Activated naive CD4-positive, alpha-beta T cell treated with anti-CD3 and anti-CD28 coated beads for 36 hours (primary cell): ENCODE measurements at regions not wholly inside any gene's neighbourhood (a gene's known extent, or its start where the extent isn't known, plus 50 kb on each side); places are given as distances from the start of the nearest gene placed in this dataset.
A peak's percentile ranks its signal among the peaks of the same experiment; 100 is the strongest.

ENCODE experiments used
- CTCF ChIA-PET: fragments of 350-600 bp; sonication (Branson Sonifier 250); formaldehyde crosslinking; loops from one replicate; lab custom pipeline; 2021; ENCODE audit warnings: antibody characterized with exemption; lab: Charles Lee
- DNase-seq: peaks from one replicate; pipeline ENCODE4 v3.0.0-alpha.2; 2020
- H3K27ac Mint-ChIP-seq: one replicate; pipeline ENCODE4 v1.8.0; 2021; ENCODE audit warnings: mild to moderate bottlenecking, mixed read lengths
- H3K27me3 Mint-ChIP-seq: one replicate; pipeline ENCODE4 v1.8.0; 2021; ENCODE audit warnings: low read depth, mixed read lengths
- H3K36me3 Mint-ChIP-seq: one replicate; pipeline ENCODE4 v1.8.0; 2021; ENCODE audit warnings: low read depth, mixed read lengths
- H3K4me1 Mint-ChIP-seq: one replicate; pipeline ENCODE4 v1.8.0; 2021; ENCODE audit warnings: low read depth, mixed read lengths
- H3K4me3 Mint-ChIP-seq: one replicate; pipeline ENCODE4 v1.8.0; 2021; ENCODE audit warnings: mild to moderate bottlenecking, moderate library complexity, mixed read lengths
- H3K9me3 Mint-ChIP-seq: one replicate; pipeline ENCODE4 v1.8.0; 2021; ENCODE audit warnings: mixed read lengths
- intact Hi-C: fragments of 100-400 bp; cut with micrococcal nuclease; formaldehyde crosslinking; loops from one replicate; pipeline ENCODE4 v1.15.1; 2023

DNA sequence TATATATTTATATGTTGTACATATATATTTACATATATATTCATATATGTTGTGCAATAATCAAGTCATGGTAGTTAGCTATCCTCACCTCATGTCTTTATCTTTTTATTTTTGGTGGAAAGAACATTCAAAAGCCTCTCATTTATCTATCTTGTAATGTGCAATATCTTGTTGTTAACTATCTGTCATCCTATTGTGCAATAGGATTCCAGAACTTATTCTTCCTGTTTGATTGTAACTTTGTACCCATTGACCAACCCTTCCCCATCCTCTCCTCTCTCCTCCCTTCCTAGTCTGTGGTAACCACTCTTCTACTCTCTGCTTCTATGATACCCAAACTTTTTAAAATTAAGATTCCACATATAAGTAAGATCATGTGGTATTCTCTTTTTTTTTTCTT is 115.6 kb upstream of the PDGFD start:
- H3K4me3 Mint-ChIP-seq: no peak overlapping the region
- CTCF ChIA-PET: no interaction called here
- intact Hi-C loops: no loop called here

DNA sequence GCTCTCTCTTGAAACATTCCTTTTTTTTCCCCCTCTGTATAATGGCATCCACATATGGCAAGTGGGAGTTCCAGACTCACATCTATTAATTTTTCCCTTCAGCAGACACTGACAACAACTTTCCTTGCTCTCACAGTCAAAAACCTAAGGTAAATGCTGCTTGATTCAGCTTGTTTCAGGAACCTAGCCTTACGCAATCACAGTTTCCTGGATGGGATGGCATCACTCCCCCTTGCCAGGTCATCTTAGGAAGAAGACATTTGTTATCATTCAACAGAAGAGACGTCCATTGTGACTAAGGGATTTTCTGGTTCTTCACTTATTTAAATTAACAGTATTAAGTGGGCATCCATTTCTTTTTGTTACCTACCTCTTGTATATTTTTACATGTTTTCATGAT is 112.0 kb upstream of the PDGFD start:
- H3K4me1 Mint-ChIP-seq: no peaks in the 10 kb centered on the region
- CTCF ChIA-PET: no interaction called here
- H3K27ac Mint-ChIP-seq: no peak overlapping the region
- intact Hi-C loops: no loop called here
- H3K4me3 Mint-ChIP-seq: no peak overlapping the region
- DNase-seq: no peak
- no peaks in the 10 kb centered on the region for H3K9me3 Mint-ChIP-seq
- H3K27me3 Mint-ChIP-seq: no peaks in the 10 kb centered on the region
- no peaks in the 10 kb centered on the region for H3K36me3 Mint-ChIP-seq

More for the DNA sequence above, 115.6 kb upstream of the PDGFD start:
- H3K27ac Mint-ChIP-seq: no peak overlapping the region
- H3K27me3 Mint-ChIP-seq: no peaks in the 10 kb centered on the region
- H3K4me1 Mint-ChIP-seq: no peaks in the 10 kb centered on the region
- no peaks in the 10 kb centered on the region for H3K36me3 Mint-ChIP-seq
- H3K9me3 Mint-ChIP-seq: no peaks in the 10 kb centered on the region
- no peak for DNase-seq

DNA sequence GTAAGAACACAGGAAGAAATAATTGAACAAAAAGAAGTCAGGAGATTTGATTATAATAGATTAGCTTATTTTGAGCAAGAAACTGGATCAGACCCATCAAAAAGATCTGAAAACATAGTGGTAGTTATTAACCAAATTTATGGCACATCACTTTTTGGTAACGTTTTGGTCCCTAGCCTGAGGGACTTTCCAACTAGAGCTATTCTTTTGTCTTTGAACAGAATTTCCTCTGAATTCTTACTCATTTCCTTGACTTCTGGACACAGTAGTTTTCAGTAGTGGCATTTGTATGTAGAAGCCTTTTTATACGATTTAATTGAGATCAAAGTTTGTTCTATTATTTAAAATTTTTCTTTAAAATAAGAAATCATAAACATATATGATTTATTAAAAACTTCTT is 96.5 kb upstream of the PDGFD start:
- H3K27ac Mint-ChIP-seq: no peak overlapping the region

DNA sequence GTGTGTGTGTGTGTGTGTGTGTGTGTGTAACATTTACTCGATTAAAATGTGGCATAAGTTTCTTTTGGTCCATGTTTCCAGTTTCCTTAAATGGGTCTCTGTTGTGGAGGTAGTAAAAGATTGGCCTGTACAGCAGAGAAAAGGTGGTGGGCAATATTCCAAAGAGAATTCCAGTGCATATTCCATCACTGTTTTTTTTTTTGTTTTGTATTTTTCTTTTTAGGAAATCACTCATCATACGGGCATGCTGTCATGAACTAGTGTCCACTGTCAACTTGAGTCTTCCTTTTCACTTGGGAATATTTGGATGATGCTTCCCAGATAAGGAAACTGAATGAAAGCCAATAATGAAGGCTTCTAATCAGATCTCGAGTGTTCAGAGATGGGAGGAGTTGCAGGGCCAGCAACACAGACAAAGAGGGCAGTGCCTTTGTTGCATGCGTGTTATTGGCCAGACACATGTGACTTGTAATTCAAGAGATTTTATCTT is 95.2 kb upstream of the PDGFD start:
- CTCF ChIA-PET: no interaction called here
- DNase-seq: no peak
- Mint-ChIP-seq H3K27me3 (no peaks in the 10 kb centered on the region), H3K4me3 (no peak overlapping the region), H3K36me3 (no peaks in the 10 kb centered on the region), H3K27ac (no peak overlapping the region), H3K4me1 (no peaks in the 10 kb centered on the region), H3K9me3 (no peaks in the 10 kb centered on the region)
- intact Hi-C loops: loop anchor here (10.0 kb wide), 1 partner anchor 746 kb away; no protein-coding TSS in a partner anchor

More for the DNA sequence above, 96.5 kb upstream of the PDGFD start:
- DNase-seq: no peak
- Mint-ChIP-seq H3K4me1 (no peaks in the 10 kb centered on the region), H3K4me3 (no peak overlapping the region), H3K36me3 (no peaks in the 10 kb centered on the region), H3K27me3 (no peaks in the 10 kb centered on the region), H3K9me3 (peaks cover 2% of the 10 kb centered on the region)
- intact Hi-C loops: no loop called here
- CTCF ChIA-PET: no interaction called here

DNA sequence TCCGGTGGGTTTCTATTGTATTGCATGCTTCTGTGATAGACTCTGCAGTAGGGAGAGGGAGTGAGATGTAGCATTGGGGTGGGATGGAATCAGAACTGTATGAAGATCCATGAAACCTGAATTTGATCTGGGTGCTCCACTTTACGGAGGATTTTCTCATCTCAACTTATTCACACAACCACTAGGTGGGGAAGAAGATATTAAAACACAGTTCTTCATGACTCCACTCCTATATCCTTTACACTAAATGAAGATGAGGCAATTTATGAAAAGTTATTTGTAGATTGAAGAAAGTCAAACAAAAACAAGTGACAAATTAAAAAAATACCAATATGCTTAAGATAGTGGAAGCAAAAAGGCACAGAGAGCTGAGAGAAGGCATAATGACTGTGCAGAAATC is 92.6 kb upstream of the PDGFD start:
- peaks cover 1% of the 10 kb centered on the region for H3K36me3 Mint-ChIP-seq
- H3K27me3 Mint-ChIP-seq: no peaks in the 10 kb centered on the region
- DNase-seq: no peak
- H3K4me1 Mint-ChIP-seq: no peaks in the 10 kb centered on the region
- intact Hi-C loops: loop anchor here (10.0 kb wide), 1 partner anchor 748 kb away; no protein-coding TSS in a partner anchor
- CTCF ChIA-PET: no interaction called here
- no peaks in the 10 kb centered on the region for H3K9me3 Mint-ChIP-seq
- no peak overlapping the region for H3K4me3 Mint-ChIP-seq
- no peak overlapping the region for H3K27ac Mint-ChIP-seq

DNA sequence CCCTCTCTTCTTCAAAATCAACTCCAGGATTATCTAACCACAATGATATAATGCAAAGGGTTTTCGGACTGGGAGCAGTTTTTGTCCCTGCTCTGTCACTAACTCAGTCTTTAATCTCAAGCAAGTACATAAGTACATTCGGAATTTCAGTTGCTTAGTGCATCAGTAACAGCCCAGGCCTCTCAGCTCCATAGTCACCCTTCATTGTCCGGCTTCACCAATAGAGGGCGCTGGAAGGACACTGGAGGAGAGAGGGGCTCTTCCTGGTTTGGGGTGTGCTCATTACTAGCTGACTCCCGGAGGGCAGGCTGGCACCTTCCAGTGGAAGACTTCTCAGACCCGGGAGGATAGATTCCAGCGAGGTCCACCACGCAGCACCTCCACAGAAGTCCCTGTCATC is 90.4 kb upstream of the PDGFD start:
- peaks cover 1% of the 10 kb centered on the region for H3K9me3 Mint-ChIP-seq
- no peaks in the 10 kb centered on the region for H3K27me3 Mint-ChIP-seq
- no peak overlapping the region for H3K27ac Mint-ChIP-seq
- H3K36me3 Mint-ChIP-seq: peaks cover 1% of the 10 kb centered on the region
- peak; percentile 27 for DNase-seq
- H3K4me3 Mint-ChIP-seq: no peak overlapping the region
- H3K4me1 Mint-ChIP-seq: no peaks in the 10 kb centered on the region
- CTCF ChIA-PET: interaction anchor here (0.7 kb wide), 1 partner anchor 956 kb away, joined by 3 read pairs; no protein-coding TSS in a partner anchor
- intact Hi-C loops: loop anchor here (2.0 to 10.0 kb wide), 2 partner anchors 750 to 1606 kb away; no protein-coding TSS in a partner anchor

DNA sequence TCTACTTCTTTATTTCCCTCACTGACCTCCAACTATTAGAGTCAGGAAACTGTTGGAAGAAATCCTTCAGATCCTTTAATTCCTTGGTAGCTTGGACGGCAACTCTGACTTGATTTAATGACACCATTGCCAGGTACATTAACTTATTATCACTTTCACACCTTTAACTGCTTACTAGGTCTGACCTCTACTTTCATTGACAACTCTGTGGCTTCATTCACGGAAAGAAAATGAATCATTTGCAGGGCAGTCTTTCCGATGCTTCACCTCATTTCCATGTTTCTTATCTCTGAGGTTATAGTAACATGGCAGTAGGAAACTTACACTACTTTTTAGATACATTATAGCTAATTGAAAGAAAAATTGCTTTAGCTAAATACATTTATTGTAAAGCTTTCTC is 82.6 kb upstream of the PDGFD start:
- no peaks in the 10 kb centered on the region for H3K36me3 Mint-ChIP-seq
- H3K9me3 Mint-ChIP-seq: peaks cover 1% of the 10 kb centered on the region
- H3K4me3 Mint-ChIP-seq: no peak overlapping the region
- H3K27me3 Mint-ChIP-seq: no peaks in the 10 kb centered on the region
- H3K27ac Mint-ChIP-seq: no peak overlapping the region
- CTCF ChIA-PET: no interaction called here
- H3K4me1 Mint-ChIP-seq: no peaks in the 10 kb centered on the region
- DNase-seq: no peak
- intact Hi-C loops: no loop called here

DNA sequence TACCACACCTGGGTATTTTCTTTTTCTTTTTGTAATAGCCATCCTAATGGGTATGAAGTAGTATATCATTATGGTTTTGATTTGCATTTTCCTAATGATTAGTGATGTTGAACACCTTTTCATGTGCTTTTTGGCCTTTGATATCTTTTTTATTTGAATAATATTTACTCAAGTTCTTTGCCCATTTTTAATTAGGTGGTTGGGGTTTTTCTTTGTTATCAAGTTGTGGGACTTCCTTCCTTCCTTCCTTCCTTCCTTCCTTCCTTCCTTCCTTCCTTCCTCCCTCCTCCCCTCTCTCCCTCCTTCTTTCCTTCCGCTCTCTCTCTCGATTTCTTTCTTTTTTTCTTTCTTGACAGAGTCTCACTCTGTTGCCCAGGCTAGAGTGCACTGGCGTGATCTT is 75.0 kb upstream of the PDGFD start:
- intact Hi-C loops: no loop called here
- peaks cover 4% of the 10 kb centered on the region for H3K27me3 Mint-ChIP-seq
- CTCF ChIA-PET: no interaction called here
- H3K4me1 Mint-ChIP-seq: no peaks in the 10 kb centered on the region
- no peaks in the 10 kb centered on the region for H3K9me3 Mint-ChIP-seq
- no peak for DNase-seq
- H3K36me3 Mint-ChIP-seq: no peaks in the 10 kb centered on the region
- no peak overlapping the region for H3K27ac Mint-ChIP-seq
- H3K4me3 Mint-ChIP-seq: no peak overlapping the region

DNA sequence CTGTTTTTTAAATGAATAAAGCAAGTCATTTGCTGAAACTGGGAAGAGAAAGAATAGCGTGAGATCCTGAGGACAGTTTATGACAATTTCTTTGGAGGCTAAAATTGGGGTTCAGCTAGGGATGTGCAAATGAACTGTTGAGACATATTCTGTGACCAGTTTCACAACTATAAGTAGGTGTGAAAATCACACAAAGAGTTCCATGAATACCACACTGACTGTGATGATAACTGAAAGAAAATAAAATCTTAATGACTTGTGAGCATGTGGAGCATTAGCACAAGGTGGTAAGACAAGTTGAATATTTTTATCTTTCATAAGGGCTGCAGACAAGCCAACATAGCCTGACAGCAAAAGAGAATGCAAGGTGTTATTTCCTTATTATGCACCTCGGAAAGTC is 61.1 kb upstream of the PDGFD start:
- Mint-ChIP-seq H3K4me1 (no peaks in the 10 kb centered on the region), H3K9me3 (peaks cover 2% of the 10 kb centered on the region), H3K4me3 (no peak overlapping the region), H3K27me3 (no peaks in the 10 kb centered on the region), H3K36me3 (no peaks in the 10 kb centered on the region), H3K27ac (no peak overlapping the region)
- CTCF ChIA-PET: no interaction called here
- DNase-seq: no peak
- intact Hi-C loops: no loop called here

DNA sequence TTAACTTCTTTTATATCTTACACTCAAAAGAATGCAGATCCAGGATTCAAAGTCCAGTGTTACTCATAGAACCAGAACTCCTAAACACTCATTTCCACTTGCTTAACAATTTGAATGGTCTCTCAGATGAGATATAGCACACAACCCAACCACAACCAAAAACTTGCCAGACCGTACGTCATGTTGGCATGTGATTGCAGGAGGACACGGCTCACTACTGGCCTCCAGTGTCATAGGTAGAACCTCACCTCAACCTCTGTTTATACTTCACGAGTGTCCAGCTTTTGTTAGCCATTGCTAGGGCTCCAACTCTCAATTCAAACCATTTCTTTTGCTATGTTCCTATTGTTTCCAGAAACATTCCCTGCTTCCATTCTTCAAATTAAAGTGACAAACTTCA is 58.5 kb upstream of the PDGFD start:
- Mint-ChIP-seq H3K36me3 (no peaks in the 10 kb centered on the region), H3K4me1 (no peaks in the 10 kb centered on the region), H3K4me3 (no peak overlapping the region), H3K27ac (no peak overlapping the region), H3K9me3 (peaks cover 2% of the 10 kb centered on the region), H3K27me3 (no peaks in the 10 kb centered on the region)
- intact Hi-C loops: no loop called here
- no peak for DNase-seq
- CTCF ChIA-PET: no interaction called here

DNA sequence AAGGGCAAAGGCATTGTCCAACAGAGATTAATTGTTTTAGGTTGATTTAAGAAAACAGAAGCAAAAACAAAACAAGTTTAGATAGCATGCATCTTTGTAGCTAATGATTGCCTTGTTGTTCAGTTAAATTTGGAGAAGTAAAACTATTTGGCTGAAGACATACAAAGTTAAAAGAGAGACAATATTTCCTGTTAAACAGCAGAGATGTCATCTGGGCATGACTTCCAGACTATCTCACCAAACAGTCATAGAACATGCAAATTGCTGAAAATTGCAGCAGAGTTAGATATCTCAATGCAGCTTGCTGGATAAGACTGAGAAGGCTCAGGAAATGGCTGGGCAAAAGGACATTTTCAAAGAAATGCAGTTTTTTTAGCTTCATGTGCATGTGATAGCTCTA is 57.5 kb upstream of the PDGFD start:
- H3K9me3 Mint-ChIP-seq: peaks cover 2% of the 10 kb centered on the region
- no peak overlapping the region for H3K27ac Mint-ChIP-seq
- no peaks in the 10 kb centered on the region for H3K36me3 Mint-ChIP-seq
- H3K27me3 Mint-ChIP-seq: no peaks in the 10 kb centered on the region
- H3K4me1 Mint-ChIP-seq: no peaks in the 10 kb centered on the region
- CTCF ChIA-PET: interaction anchor here (0.6 kb wide), 1 partner anchor 81 kb away, joined by 4 read pairs; no protein-coding TSS in a partner anchor
- intact Hi-C loops: no loop called here
- H3K4me3 Mint-ChIP-seq: no peak overlapping the region
- DNase-seq: no peak

DNA sequence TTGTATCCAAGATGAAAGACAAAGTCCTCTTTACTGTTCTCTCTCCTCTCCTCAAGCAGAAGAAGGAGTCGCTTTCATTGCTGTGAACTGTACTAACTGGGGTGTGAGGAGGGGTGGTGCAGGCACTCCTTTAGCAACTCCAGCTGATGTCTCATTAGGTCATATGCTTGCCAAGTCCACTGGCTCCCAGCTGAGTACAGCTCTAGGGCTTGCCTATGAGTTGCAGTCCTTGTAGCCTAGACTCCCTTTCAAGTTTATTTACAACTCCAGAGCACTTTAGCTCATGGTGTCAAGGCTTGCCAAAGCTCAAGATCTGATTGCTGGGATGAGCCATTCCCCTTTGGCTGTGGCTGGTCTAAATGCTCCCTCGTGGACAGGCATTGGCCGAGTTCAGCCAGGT is 55.1 kb upstream of the PDGFD start:
- peaks cover 5% of the 10 kb centered on the region for H3K9me3 Mint-ChIP-seq
- intact Hi-C loops: no loop called here
- CTCF ChIA-PET: interaction anchor here (0.6 kb wide), 1 partner anchor 856 kb away, joined by 5 read pairs; no protein-coding TSS in a partner anchor

DNA sequence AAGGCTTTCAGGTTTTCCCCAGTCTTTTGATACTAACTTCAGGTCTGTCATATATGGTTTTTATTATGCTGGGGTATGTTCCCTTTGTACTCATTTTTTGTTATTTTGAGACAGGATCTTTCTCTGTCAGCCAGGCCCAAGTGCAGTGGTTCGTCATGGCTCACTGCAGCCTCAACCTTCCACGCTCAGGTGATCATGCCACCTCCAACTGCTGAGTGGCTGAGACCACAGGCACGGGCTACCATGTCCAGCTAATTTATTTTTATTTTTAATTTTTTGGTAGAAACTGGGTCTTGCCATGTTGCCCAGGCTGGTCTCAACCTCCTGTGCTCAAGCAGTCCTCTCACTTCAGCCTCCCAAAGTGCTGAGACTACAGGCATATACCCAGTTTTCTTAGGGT is 50.6 kb upstream of the PDGFD start:
- no peak overlapping the region for H3K27ac Mint-ChIP-seq
- CTCF ChIA-PET: no interaction called here
- peaks cover 10% of the 10 kb centered on the region for H3K9me3 Mint-ChIP-seq
- no peaks in the 10 kb centered on the region for H3K4me1 Mint-ChIP-seq
- no peaks in the 10 kb centered on the region for H3K36me3 Mint-ChIP-seq
- H3K4me3 Mint-ChIP-seq: no peak overlapping the region
- intact Hi-C loops: no loop called here
- no peaks in the 10 kb centered on the region for H3K27me3 Mint-ChIP-seq
- DNase-seq: no peak

More for the DNA sequence above, 55.1 kb upstream of the PDGFD start:
- Mint-ChIP-seq H3K27me3 (no peaks in the 10 kb centered on the region), H3K36me3 (no peaks in the 10 kb centered on the region), H3K4me3 (no peak overlapping the region), H3K27ac (no peak overlapping the region), H3K4me1 (no peaks in the 10 kb centered on the region)
- no peak for DNase-seq
